ENCODE measurements at regions not wholly inside any gene's neighbourhood (a gene's known extent, or its start where the extent isn't known, plus 50 kb on each side); places are given as distances from the start of the nearest gene placed in this dataset.

DNA sequence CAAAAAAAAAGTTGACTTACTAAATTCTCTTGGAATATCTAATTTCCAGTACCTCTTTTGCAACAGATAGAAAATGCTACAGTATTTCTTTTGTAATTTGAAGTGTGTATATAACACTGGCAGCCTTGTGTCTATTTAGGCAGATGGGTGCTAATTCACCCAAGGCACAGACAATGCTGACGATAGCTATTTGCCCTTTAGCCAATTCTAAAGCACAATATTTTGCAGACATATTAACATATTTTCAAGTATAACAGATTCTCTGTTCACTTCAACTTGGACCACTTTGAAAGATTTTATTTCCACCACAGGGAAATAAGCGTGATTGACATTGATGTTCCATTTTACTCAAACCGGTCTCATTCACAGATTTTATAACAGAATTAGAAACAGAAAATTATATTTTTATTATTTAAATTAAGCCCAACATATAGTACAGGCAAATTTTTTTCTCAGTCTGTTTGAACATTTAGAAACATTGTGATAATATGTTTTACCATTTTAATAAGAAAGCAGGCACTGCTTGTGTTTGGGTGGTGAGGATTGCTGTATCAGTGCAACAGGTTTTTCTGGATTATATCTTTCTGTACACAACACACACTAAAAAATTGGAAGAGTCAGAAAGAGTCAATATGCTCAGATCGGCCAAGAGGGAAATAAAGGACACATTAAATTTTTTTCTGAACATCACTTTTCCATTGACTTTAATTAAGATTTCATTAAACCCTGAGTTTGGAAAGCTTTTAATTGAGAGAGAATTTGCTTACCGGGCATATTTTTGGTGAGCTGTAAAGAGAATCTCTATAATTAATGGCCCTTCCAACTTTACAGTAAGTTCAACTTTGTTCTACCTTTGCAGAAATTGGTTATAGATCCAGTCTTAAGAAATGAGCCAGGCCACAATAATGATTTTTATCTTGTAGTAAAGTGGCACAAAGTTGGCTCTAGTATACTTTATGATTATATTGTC lies 327.3 kb upstream of the NR2F2 start:
- DNase-seq, result no peak

DNA sequence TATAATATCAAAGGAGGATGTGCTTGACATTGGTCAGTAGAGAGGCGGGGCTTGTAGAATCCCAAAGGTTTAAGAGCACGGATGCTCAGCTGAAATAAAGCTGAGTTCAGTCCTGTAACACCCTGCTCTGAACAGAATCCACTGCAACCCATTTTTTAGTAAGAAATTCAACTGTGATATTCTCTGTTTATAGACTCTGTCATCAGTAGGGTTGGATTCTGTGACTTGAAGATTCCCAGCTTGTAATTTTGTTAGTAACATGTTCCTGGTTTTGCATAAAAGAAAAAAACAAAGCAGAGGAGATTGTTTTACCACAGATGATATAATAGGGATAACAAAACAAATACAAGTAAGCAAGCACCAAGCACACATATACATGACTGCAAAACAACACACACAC lies 324.6 kb upstream of the NR2F2 start:
- no peak for DNase-seq

DNA sequence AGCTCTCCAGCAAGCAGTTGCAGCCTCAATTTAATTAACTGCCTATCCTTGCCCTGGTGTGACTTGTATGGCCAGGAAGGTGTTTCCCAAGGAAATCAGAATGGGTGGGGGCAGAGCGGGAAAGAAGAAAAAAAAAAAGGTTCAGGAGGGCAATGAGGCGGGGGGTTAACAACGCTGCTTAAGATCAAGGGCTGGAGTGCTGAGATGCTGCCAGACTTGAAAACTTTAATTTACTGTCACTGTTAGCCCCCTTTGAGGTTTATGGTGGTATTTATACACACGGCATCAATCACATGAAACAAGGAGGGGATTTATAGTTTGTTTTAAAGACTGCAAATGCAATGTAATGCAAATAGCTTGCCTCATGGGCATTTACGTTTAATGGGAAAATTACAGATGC lies 319.4 kb upstream of the NR2F2 start:
- no peak for DNase-seq

DNA sequence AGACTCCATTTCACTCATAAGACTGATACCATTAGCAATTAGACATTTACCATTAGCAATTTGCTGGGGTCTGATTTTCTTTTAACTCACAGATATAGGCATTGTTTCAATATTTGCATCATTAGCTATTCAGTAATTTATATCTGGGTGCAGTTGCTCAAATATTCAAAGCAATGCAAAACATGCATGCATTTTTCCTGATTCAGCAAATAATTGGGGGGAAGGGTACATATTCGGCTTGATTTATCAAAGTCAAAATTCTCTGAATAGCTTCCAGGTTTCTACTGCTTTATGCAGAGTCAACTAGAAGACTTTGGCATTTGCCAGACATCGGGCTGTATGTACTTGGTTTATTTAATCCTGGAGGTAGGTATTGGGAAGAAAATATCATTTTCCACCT lies 315.6 kb upstream of the NR2F2 start:
- no peak for DNase-seq

DNA sequence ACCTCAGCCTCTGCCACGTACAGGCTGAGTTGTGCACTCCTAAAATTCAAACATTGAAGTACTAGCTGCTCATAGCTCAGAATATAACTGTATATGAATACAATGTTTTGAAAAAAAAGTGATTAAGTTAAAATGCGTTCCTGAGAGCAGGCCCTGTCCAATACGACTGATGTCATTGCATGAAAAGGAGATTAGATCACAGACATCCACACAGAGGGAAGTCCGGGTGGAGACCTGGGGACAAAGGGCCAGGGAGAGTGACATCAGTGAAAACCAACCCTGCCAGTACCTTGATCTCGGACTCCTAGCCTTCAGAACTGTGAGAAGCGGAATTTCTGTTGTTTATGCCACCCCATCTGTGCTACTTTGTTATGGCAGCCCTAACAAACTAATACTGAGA lies 311.4 kb upstream of the NR2F2 start:
- no peak for DNase-seq

DNA sequence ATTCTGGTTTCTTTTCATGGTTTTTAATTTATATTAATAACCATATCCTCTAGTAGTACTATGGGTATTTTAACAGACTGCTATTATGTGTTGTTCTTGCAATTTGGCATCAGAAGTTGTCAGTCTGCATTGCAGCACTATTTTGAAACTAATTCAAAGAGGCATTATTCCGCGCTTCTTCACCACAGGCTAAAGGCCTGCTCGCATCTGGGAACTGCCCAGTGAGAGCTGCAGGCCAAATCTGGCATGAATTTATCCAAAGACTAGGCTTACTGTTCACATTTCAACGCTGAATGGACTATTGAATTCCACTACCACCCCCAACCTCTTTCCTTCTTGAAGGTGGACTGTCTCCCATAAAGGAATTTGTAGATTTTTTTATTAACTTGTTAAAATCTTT lies 310.4 kb upstream of the NR2F2 start:
- no peak for DNase-seq

DNA sequence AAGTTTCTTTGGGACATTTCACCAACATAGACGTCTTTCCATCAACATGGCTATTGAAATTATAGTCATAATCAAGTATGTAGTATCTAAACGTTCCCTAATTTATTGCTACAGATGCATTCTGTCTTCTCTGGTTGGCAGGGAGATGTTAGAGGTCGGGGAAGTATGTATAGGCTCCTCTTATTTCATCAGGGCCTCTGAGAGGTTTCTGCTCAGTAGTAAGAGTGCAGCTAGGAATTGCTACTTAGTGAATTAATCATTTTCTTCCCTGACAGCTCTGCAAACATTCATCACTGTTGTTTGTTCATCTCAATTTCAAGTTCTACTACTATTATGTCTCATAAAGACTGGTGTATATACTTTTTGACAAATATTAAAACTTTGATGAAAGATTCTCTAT lies 309.7 kb upstream of the NR2F2 start:
- DNase-seq, result no peak

DNA sequence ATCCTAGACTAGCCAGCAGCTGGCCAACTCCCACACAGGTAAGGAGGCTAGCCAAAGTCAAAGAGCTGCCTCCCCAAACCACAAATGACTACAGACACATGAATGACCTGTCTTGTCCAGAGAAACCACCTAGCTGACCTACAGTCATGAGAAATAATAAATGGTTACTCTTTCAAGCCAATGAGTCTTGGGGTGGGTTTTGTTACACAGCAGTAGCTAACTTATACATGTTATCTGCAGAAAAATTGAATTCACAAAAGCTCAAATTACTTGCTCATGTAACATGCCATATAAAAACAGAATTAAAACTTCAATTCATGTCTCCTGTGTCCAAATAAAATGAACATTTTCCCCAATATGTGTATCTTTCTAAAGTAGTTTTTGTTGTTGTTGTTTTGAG lies 307.4 kb upstream of the NR2F2 start:
- DNase-seq, result no peak

DNA sequence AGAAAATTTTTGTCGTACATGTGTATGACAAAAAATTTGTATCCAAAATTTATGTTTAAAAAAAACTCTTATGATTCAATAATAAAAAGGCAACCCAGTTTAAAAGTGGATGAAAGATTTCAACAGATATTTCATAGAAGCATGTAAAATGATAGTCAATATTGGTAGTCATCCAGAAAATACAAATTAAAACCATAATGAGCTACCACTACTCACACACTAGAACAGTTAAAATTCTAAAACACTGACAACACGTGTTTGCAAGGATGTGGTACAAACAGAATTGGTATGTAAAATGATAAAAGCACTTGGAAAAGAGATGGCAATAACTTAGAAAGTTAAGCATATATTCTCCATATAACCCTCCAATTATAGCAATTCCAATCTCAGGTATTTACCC lies 303.0 kb upstream of the NR2F2 start:
- no peak for DNase-seq

DNA sequence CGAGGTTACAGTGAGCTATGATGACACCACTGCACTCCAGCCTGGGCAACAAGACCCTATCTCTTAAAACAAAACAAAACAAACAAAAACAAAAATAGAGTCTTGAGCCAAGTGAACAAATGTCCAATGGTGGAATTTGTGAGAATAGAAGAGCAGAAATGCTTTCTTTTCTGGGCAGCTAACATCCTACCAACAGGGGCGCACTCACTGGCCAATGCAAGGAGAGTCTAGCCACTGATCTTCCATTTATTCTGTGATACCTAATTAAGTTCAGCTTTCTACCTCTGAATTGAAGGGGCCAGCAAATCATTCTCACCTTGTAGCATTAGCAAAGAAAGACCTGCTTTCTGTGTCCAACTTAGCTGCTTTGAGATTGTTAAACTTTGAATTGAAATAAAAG lies 301.9 kb upstream of the NR2F2 start:
- no peak for DNase-seq

DNA sequence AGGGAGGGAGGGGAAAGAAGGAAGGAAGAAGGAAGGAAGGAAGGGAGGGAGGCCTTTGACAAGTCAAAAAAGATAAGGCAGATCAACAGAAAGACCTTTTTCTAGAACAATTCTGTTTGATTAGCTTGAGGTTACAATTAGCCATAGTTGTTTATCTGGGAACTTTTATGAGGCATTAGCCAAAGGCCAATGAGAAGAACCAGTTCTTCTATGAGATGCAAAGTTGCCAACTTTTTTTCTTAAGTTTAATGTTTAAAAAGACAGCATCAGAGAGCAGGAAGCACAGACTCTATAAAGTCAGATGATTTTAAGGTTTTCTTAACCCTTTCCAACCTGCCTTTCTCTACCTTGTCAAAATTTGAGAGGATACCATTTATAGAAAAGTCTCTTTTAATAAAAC lies 301.3 kb upstream of the NR2F2 start:
- DNase-seq, result no peak

DNA sequence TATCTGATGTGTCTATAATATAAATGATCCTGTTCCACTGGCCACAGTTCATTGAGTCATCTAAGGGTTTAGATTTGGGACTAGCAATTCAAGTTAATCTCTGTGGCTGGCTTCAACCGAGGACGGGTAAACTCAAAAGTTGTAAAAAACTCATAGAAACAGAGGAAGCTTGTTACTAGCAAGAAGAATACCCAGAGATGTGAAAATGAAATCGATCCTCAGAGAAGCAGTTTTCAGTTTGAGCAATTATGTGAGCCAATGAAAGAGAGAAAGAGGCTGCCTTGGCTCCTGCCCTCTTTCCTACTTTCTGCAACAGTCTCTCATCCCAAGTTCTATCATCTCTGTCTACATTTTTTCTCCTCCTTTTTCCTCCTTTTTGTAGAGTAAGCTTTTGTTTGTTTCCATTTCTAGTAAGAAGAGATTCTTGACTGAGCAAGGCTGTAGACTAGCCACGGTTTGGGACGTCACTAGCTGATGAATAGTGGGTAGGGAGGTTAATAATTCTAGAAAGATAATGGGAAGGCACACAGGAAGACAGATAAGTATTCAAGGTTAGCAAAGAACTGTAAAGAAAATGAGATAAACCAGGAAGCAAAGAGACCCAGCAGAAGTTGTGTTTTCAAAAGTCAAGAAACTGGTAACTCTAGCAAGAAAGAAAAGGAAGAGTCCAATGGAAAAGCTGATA lies 298.9 kb upstream of the NR2F2 start:
- no peak for DNase-seq

DNA sequence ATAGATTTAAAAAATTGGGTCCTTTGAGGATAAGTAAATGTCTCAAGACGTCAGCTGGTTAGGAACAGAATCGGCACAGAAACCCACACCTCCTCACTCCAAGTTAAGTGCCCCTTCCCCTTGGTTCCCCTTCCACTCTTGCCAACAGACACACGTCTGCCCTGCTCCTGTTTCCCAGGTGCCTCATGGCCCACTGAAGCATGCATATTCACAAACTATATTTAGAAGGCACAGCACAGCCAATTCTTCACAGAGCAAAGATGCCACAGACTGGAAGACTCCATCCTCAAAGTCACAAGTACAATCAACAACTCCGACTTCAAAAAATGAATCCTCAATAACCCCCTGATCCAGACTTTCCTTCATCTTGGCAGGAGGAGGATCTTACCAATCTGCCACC lies 295.4 kb upstream of the NR2F2 start:
- DNase-seq, result no peak

DNA sequence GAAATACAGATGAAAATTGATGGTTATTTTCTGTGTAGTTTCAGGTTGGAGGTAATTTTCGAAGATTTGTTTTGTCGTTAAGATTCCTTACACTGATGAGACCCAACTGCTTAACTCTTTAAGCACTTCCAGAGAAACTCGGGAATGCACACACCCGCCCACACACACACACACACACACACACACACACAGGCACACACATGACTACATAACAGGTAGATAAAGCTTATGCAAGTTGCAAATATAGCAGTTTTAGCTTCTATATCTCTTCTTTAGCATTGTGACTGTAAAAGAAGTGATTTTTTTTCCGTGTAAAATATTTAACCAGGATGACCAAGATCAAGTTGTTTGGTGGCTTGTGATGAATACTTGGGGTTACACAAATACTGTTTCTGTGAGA lies 294.9 kb upstream of the NR2F2 start:
- no peak for DNase-seq

DNA sequence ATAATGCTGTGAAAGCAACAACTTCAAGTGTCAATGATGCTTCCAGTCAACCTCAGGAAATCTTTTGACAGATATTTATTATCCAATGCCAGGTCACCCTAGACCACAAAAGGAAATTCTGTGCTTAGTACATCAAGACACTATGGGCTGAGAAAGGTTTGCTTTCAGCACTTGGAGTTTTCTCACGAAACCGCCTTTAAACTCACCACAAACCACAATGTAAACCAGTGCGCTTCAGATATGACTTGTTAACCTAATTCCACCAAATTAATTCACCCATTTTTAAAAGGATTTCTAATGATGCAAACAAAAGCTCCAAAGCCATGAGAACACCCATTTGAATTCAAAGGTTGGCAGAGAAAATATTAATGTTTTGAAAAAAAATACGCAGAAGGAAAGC lies 292.9 kb upstream of the NR2F2 start:
- no peak for DNase-seq

DNA sequence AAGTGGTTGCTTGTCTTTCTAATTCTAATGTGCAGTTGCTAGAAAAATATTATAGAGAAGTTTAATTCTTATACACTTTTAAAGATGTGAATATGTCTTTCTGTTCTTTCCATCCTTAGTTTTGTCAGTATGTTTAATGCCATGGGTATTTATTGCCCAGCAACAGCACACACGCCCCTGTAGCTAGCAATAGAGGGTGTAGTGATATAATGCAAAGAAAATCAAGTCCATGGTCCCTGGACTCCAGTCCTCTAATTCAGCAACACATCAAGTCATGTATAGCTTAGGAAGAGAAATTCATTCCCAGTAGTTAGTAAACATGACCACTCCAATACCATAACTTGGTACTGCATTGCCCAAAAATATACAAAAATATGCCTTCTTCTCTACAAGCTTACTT lies 292.4 kb upstream of the NR2F2 start:
- no peak for DNase-seq

DNA sequence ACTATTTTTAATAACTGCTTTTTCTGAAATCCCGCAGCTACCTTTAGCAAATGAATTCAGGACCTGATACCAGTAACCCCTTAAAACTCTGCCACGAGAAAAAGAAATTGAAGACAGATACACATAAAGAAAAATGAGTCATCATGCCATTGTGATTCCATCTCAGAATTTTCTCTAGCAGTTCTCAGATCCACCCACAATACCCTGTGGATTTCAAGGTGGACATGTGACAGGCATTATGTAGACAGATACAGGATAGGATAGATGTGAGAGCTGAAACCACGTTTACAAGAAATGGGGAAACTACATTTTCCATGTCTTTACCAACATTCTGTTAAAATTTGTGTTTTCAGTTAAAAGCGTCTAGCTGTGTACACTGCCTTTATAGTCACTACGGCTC lies 291.9 kb upstream of the NR2F2 start:
- no peak for DNase-seq

DNA sequence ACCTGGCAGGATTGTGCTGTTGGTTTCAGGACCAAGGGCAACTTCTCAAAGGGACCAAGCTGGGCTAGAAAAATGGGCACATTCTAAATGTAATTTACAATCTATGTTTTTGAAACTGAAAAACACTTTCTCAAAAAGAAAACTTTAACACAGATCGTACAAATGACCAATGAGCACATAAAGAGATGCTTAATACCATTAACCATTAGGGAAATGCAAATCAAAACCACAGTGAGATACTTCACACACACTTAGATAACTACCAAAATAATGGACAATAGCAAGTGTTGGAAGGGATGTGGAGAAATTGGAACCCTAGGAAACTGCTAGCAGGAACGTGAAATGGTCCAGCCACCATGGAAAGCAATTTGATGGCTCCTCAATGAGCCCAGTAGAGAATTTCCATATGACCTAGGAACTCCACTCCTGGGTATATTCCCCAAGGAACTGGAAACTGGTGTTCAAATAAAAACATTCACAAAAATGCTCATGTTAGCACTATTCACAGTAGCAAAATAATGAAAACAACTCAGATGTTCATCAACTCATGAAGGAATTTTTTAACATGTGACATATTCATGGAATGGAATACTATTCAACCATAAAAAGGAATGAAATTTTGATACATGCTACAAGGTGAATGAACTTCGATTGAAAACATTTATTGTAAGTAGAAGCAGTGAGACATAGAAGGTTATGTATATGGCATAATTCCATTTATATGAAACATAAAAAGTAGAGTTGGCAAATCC lies 288.3 kb upstream of the NR2F2 start:
- DNase-seq, result no peak

DNA sequence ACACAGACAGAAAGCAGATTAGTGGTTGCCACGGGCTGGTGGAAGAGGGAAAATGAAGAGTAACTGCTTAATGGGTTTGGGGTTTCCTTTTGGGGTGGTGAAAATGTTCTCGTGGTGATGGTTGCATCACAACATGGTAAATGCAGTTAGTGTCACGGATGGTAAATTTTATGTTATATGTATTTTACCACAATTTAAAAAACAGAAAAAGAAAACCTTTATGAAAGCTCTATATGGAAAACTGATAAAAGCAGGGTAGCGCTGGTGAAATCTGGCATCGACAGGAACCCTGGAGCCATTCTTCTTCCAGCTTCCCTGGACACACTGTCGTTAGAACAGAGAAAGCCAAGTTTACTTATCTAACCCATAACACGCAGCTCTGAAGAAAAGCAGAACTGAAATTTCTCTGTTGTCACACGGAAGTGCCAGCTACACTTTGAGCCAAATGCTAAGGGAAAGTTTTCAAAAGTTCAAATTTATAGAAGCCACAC lies 287.7 kb upstream of the NR2F2 start:
- DNase-seq, result no peak

DNA sequence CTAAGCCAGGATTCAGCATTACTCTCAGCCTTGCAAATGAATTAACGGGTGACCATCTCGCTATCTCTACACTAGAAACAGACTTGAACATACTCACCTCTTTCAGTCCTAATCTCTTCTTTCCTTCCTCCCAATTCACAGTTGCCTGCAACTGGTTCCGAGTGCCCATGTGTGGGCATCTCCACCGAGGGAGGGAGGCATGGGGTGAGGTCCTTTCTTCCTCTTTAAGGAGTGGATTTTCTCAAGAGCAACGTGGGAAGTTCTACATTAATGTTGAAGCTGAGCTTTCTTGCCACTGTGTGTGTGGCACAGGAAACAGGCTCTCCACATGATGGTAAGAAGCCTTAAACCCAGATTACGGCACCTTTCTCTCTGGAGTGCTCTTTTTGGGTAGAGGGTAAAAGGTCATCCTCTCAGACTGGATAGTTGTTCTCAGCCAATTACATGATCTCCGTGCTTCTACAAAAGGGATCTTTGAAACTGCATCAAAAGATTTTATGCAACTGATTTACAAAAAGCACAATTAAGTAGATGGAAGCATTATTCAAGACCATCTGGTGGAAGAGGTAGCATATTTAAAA lies 286.8 kb upstream of the NR2F2 start:
- no peak for DNase-seq

DNA sequence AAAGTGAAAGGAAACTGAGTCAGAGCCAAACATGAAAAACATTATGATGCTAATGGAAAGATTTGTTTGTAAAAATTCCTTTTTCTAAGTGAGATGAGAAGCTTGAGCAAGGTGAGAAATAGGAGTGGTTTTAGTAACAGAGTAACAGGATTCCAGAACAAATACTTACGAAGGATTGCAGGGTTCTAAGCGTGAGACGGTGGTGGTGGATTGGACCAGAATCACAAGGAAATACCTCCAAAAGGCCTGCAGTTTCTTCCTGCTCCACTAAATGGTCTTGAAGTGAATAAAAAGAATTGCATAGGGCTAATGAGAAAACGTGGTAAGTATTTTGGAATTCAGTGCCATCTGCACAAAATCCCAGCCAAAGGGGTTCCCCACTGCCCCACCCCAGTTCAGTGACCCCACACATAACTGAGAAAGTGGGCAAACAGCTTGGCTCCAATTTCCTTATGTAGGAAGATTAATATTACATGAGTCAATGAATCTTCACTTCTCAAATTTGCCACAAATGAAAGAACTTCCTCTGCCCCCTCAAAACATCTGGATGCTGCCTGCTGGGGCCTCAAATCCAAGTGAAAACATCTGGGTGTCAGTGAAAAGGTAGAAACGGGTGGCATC lies 283.8 kb upstream of the NR2F2 start:
- DNase-seq, result no peak

DNA sequence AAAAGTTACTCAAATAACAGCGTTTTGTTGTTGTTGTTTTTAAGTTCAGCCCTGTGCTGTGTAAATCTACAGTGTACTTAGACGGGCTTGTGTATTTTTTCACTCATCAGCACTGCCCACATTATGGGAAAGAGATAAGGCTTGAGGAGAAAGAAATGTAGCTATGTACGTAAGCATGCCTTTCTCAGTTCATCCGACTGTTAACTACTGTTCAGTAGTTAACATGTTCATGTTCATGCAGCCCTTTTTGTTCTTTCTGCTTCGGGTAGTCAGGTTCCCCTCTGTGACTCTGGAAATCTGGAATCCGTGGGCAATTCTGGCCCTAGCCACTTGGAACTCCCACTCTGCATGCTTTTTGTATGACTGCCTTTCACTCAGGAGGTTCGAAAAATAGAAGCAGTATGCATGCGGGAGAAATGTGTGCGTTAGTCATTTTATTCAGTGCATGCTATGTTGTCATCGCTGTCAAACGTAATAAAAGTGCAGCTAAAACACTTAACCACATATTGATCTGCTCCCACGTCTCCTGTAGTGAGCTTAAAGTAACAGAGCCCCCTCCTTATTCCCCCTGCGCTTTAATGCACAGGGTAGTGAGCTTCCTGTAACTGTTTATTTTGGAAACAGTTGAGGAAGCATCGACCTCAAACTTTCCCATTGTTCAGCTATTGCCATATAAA lies 283.1 kb upstream of the NR2F2 start:
- DNase-seq, result no peak
